Loucy (cell line): ENCODE measurements at regions not wholly inside any gene's neighbourhood (a gene's known extent, or its start where the extent isn't known, plus 50 kb on each side); places are given as distances from the start of the nearest gene placed in this dataset.
"Not testable (repeated sequence)": the region's sequence is repeated elsewhere in the genome, so short reads cannot be mapped to it uniquely, and the experiment has no call there.

Experiments
- H2AFZ ChIP-seq: fragments of 200-600 bp; sonication (generic); 2 replicates; pipeline ENCODE4 v1.6.0; 2016; ENCODE audit warnings: antibody characterized with exemption, mild to moderate bottlenecking, low read length, moderate library complexity
- H3F3A ChIP-seq: fragments of 200-600 bp; 2 replicates; pipeline ENCODE4 v1.6.0; 2016; ENCODE audit warnings: antibody characterized with exemption, low read depth, mild to moderate bottlenecking
- H3K27me3 ChIP-seq: fragments of 200-600 bp; sonication (generic); 2 replicates; pipeline ENCODE4 v1.6.1; 2014; ENCODE audit warnings: low read length, mild to moderate bottlenecking; ENCODE audit not compliant: insufficient read depth, poor library complexity, severe bottlenecking
- H3K36me3 ChIP-seq: fragments of 200-600 bp; sonication (generic); 2 replicates; pipeline ENCODE4 v1.6.1; 2016; ENCODE audit warnings: low read length; ENCODE audit not compliant: insufficient read depth
- H3K4me1 ChIP-seq: fragments of 200-600 bp; sonication (generic); 2 replicates; pipeline ENCODE4 v1.5.1; 2014; ENCODE audit warnings: low read length, mild to moderate bottlenecking; ENCODE audit not compliant: insufficient read depth, poor library complexity, severe bottlenecking
- H3K4me2 ChIP-seq: fragments of 200-600 bp; sonication (generic); 2 replicates; pipeline ENCODE4 v1.6.0; 2014; ENCODE audit warnings: antibody characterized with exemption, low read length, low read depth, mild to moderate bottlenecking; ENCODE audit not compliant: poor library complexity, severe bottlenecking
- H3K4me3 ChIP-seq: fragments of 200-600 bp; sonication (generic); 2 replicates; pipeline ENCODE4 v1.5.1; 2014; ENCODE audit warnings: low read length, mild to moderate bottlenecking, mixed read lengths; ENCODE audit not compliant: poor library complexity, severe bottlenecking
- H3K79me2 ChIP-seq: fragments of 200-600 bp; sonication (generic); 2 replicates; pipeline ENCODE4 v1.6.1; 2014; ENCODE audit warnings: low read length; ENCODE audit not compliant: insufficient read depth
- H3K9ac ChIP-seq: fragments of 200-600 bp; sonication (generic); 2 replicates; pipeline ENCODE4 v1.6.0; 2014; ENCODE audit warnings: mild to moderate bottlenecking, low read depth, low read length, moderate library complexity; ENCODE audit not compliant: poor library complexity, severe bottlenecking
- H3K9me2 ChIP-seq: fragments of 200-600 bp; sonication (generic); replicated peaks from 2 replicates; pipeline ENCODE4 v1.6.1; 2016; ENCODE audit warnings: low read depth, low read length, mixed read lengths
- H3K9me3 ChIP-seq: fragments of 200-600 bp; sonication (generic); 2 replicates; pipeline ENCODE4 v1.6.1; 2014; ENCODE audit warnings: mild to moderate bottlenecking, antibody characterized with exemption, low read length, low read depth; ENCODE audit not compliant: insufficient read depth
- H4K20me1 ChIP-seq: fragments of 200-600 bp; sonication (generic); 2 replicates; pipeline ENCODE4 v1.6.0; 2014; ENCODE audit warnings: antibody characterized with exemption, low read length, mild to moderate bottlenecking; ENCODE audit not compliant: insufficient read depth, poor library complexity, severe bottlenecking

GRCh38 chr1:146883190-146883589, 54.9 kb upstream of the NBPF12 start:
- H3K27me3 ChIP-seq, H3F3A ChIP-seq, H3K36me3 ChIP-seq, H3K4me2 ChIP-seq, H3K9me3 ChIP-seq, H4K20me1 ChIP-seq, H3K4me1 ChIP-seq, H3K4me3 ChIP-seq, H3K9ac ChIP-seq, H3K79me2 ChIP-seq, H3K9me2 ChIP-seq, H2AFZ ChIP-seq: not testable (repeated sequence)

GRCh38 chr1:146881096-146881495, 57.0 kb upstream of the NBPF12 start:
- not testable (repeated sequence) for H3K4me1 ChIP-seq, H3K27me3 ChIP-seq, H2AFZ ChIP-seq, H3K9me3 ChIP-seq, H4K20me1 ChIP-seq, H3K9ac ChIP-seq, H3K9me2 ChIP-seq, H3K4me3 ChIP-seq, H3K79me2 ChIP-seq, H3K36me3 ChIP-seq, H3F3A ChIP-seq, H3K4me2 ChIP-seq

GRCh38 chr1:146863799-146864319, 74.3 kb upstream of the NBPF12 start:
- H3K27me3 ChIP-seq, H2AFZ ChIP-seq, H3K4me1 ChIP-seq, H3F3A ChIP-seq, H3K9ac ChIP-seq, H3K9me2 ChIP-seq, H3K79me2 ChIP-seq, H3K4me2 ChIP-seq, H3K9me3 ChIP-seq, H3K4me3 ChIP-seq, H3K36me3 ChIP-seq, H4K20me1 ChIP-seq: not testable (repeated sequence)

GRCh38 chr1:146853147-146853546, 85.0 kb upstream of the NBPF12 start:
- not testable (repeated sequence) for H3K9me2 ChIP-seq, H3K36me3 ChIP-seq, H3K9me3 ChIP-seq, H3K27me3 ChIP-seq, H3F3A ChIP-seq, H3K79me2 ChIP-seq, H2AFZ ChIP-seq, H3K4me2 ChIP-seq, H4K20me1 ChIP-seq, H3K4me1 ChIP-seq, H3K9ac ChIP-seq, H3K4me3 ChIP-seq

- not testable (repeated sequence) for H3K27me3 ChIP-seq, H4K20me1 ChIP-seq, H3K36me3 ChIP-seq, H3K9me3 ChIP-seq, H3K4me1 ChIP-seq, H3K79me2 ChIP-seq, H3K9ac ChIP-seq, H3K4me2 ChIP-seq, H3K4me3 ChIP-seq, H3F3A ChIP-seq, H3K9me2 ChIP-seq, H2AFZ ChIP-seq
These were observed 87.7 kb upstream of the NBPF12 start for GRCh38 chr1:146850352-146850889.

- not testable (repeated sequence) for H3K4me3 ChIP-seq, H3K27me3 ChIP-seq, H3K9ac ChIP-seq, H3K79me2 ChIP-seq, H3K4me1 ChIP-seq, H3K36me3 ChIP-seq, H4K20me1 ChIP-seq, H2AFZ ChIP-seq, H3K9me3 ChIP-seq, H3K9me2 ChIP-seq, H3K4me2 ChIP-seq, H3F3A ChIP-seq
These were observed 99.4 kb upstream of the NBPF12 start for GRCh38 chr1:146838725-146839124.

- not testable (repeated sequence) for H2AFZ ChIP-seq, H3K4me2 ChIP-seq, H3K9me2 ChIP-seq, H3K36me3 ChIP-seq, H3K9me3 ChIP-seq, H4K20me1 ChIP-seq, H3K9ac ChIP-seq, H3K4me1 ChIP-seq, H3F3A ChIP-seq, H3K4me3 ChIP-seq, H3K27me3 ChIP-seq, H3K79me2 ChIP-seq
These were observed 111.2 kb upstream of the NBPF12 start for GRCh38 chr1:146826957-146827356.

GRCh38 chr1:146794236-146794635, 143.9 kb upstream of the NBPF12 start:
- not testable (repeated sequence) for H3K9ac ChIP-seq, H3K27me3 ChIP-seq, H3F3A ChIP-seq, H3K4me1 ChIP-seq, H2AFZ ChIP-seq, H3K4me3 ChIP-seq, H4K20me1 ChIP-seq, H3K9me3 ChIP-seq, H3K79me2 ChIP-seq, H3K9me2 ChIP-seq, H3K4me2 ChIP-seq, H3K36me3 ChIP-seq
